ENCODE measurements at regions not wholly inside any gene's neighbourhood (a gene's known extent, or its start where the extent isn't known, plus 50 kb on each side); places are given as distances from the start of the nearest gene placed in this dataset.

GRCh38 chr5:163079618-163080017, 357.8 kb upstream of the CCNG1 start:
- Histone ChIP-seq H3K36me3 (no peaks in the 10 kb centered on the region), H3K27me3 (no peaks in the 10 kb centered on the region), H3K27ac (no peak overlapping the region), H3K4me3 (ENCODE audit: low read depth in 1 of 2, low read length in 1 of 2) (no peak overlapping the region), H3K9me3 (no peaks in the 10 kb centered on the region), H3K4me1 (ENCODE audit: control insufficient read depth in 1 of 2, insufficient read depth in 1 of 2, low read depth in 1 of 2, low read length in 1 of 2) (no peaks in the 10 kb centered on the region)
- no peak for TF ChIP-seq CTCF (IDR thresholded peaks at IDR 0.05)

- Histone ChIP-seq H3K27ac (no peak overlapping the region), H3K4me3 (ENCODE audit: low read depth in 1 of 2, low read length in 1 of 2) (no peak overlapping the region), H3K4me1 (ENCODE audit: control insufficient read depth in 1 of 2, insufficient read depth in 1 of 2, low read depth in 1 of 2, low read length in 1 of 2) (no peaks in the 10 kb centered on the region), H3K9me3 (no peaks in the 10 kb centered on the region), H3K36me3 (no peaks in the 10 kb centered on the region), H3K27me3 (no peaks in the 10 kb centered on the region)
- no peak for TF ChIP-seq CTCF (IDR thresholded peaks at IDR 0.05)
These were observed 348.2 kb upstream of the CCNG1 start for GRCh38 chr5:163089230-163089629.

DNA sequence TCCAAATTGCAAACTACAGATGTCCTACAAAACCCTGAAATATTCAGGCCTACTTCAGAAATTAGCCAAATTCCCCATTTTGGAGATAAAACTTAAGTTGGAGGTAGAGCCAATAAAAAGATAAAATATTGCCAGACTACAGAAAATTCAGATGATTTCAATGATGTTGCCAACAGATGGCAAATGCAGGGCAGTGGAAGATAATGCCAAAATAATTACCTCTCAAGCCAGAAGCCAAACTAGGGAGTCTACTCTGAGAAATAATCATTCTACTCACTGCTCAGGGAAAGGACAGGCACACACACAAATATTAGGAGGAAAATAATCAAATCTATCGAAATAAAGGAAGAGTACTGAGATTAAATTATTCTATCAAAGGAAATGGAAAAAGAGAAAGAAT, 347.5 kb upstream of the CCNG1 start:
- H3K36me3 ChIP-seq = no peaks in the 10 kb centered on the region
- H3K27me3 ChIP-seq = no peaks in the 10 kb centered on the region
- no peaks in the 10 kb centered on the region for H3K4me1 ChIP-seq (ENCODE audit: control insufficient read depth in 1 of 2, insufficient read depth in 1 of 2, low read depth in 1 of 2, low read length in 1 of 2)
- no peak for TF ChIP-seq CTCF (IDR thresholded peaks at IDR 0.05)
- no peaks in the 10 kb centered on the region for H3K9me3 ChIP-seq
- no peak overlapping the region for H3K4me3 ChIP-seq (ENCODE audit: low read depth in 1 of 2, low read length in 1 of 2)
- no peak overlapping the region for H3K27ac ChIP-seq

DNA sequence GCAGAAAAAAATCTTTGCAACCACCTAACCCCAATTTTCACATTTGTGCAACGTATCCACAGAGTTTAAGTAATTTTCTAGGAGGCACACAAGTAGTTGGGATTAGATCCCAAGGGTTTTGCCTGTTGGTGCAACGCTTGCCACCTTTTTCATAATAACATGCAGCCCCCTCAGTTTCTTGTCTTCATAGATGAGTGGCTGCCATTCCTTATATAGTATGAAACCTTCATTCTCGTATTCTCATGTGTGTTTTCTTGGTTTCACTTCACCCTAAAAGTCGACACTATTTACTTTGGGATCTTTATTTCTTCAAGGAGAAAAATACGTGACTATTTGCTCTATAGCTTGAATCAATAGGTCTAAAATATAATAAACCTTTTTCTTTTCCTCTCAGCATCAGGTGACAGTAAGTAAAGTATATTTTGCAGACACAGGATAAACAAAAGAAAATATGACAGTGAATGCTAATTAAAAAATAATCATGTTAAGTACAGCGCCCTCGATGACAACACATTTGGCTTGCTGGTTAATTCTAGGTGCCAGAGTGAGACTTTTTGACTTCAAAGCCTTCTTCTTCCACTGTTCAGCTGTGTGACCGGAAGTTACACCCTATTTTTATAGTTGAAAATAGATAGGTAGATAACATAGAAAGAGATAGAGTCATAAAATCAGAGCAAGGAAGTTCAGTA, 342.8 kb upstream of the CCNG1 start:
- no peaks in the 10 kb centered on the region for H3K27me3 ChIP-seq
- no peaks in the 10 kb centered on the region for H3K36me3 ChIP-seq
- H3K4me3 ChIP-seq (ENCODE audit: low read depth in 1 of 2, low read length in 1 of 2) = no peak overlapping the region
- H3K27ac ChIP-seq = no peak overlapping the region
- no peak for TF ChIP-seq CTCF (IDR thresholded peaks at IDR 0.05)
- H3K9me3 ChIP-seq = no peaks in the 10 kb centered on the region
- H3K4me1 ChIP-seq (ENCODE audit: control insufficient read depth in 1 of 2, insufficient read depth in 1 of 2, low read depth in 1 of 2, low read length in 1 of 2) = no peaks in the 10 kb centered on the region

DNA sequence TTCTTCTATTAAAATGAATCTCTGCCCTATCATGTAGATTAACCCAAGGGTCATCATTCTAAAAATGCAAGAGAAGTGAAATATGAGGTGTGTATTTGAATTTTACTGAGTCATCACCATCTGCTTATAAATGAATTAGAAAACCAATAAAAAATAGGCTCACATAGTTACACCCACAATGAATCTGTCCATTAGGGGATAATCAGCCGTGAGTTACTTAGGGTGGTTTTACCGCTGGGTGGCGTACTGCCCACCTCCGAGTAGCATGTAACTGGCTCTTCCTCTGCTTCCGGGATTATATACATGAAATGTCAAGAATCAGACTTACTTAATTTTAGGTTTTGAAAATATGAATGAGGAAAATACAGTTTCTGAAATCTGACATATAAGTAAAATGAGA, 332.9 kb upstream of the CCNG1 start:
- H3K9me3 ChIP-seq = no peaks in the 10 kb centered on the region
- H3K36me3 ChIP-seq = no peaks in the 10 kb centered on the region
- H3K27ac ChIP-seq = no peak overlapping the region
- H3K4me3 ChIP-seq (ENCODE audit: low read depth in 1 of 2, low read length in 1 of 2) = no peak overlapping the region
- TF ChIP-seq CTCF (IDR thresholded peaks at IDR 0.05) = no peak
- H3K4me1 ChIP-seq (ENCODE audit: control insufficient read depth in 1 of 2, insufficient read depth in 1 of 2, low read depth in 1 of 2, low read length in 1 of 2) = no peaks in the 10 kb centered on the region
- H3K27me3 ChIP-seq = no peaks in the 10 kb centered on the region

All from neutrophil (primary cell).